Activated CD4-positive, alpha-beta T cell treated with anti-CD3 and anti-CD28 coated beads, Interleukin-2, amount 10 ng/mL, durations not matched to agents 7 days and 5 days (primary cell): ENCODE measurements at regions not wholly inside any gene's neighbourhood (a gene's known extent, or its start where the extent isn't known, plus 50 kb on each side); places are given as distances from the start of the nearest gene placed in this dataset.
"Not testable (repeated sequence)": the region's sequence is repeated elsewhere in the genome, so short reads cannot be mapped to it uniquely, and the experiment has no call there.

Source experiments
- CTCF ChIA-PET: fragments of 350-600 bp; sonication (Branson Sonifier 250); formaldehyde crosslinking; loops from one replicate; lab custom pipeline; 2021; ENCODE audit warnings: antibody characterized with exemption; lab: Charles Lee
- POLR2A ChIA-PET: fragments of 350-600 bp; sonication (Branson Sonifier 250); formaldehyde crosslinking; loops from one replicate; lab custom pipeline; 2021; ENCODE audit warnings: antibody characterized with exemption; lab: Charles Lee
- DNase-seq: peaks from one replicate; pipeline ENCODE4 v3.0.0-alpha.2; 2020
- H3K27ac Mint-ChIP-seq: one replicate; pipeline ENCODE4 v1.8.0; 2021; ENCODE audit warnings: mild to moderate bottlenecking, moderate library complexity, mixed read lengths
- H3K27me3 Mint-ChIP-seq: one replicate; pipeline ENCODE4 v1.8.0; 2021; ENCODE audit warnings: mixed read lengths
- H3K36me3 Mint-ChIP-seq: one replicate; pipeline ENCODE4 v1.8.0; 2021; ENCODE audit warnings: low read depth, mixed read lengths
- H3K4me1 Mint-ChIP-seq: one replicate; pipeline ENCODE4 v1.8.0; 2021; ENCODE audit warnings: mixed read lengths
- H3K4me3 Mint-ChIP-seq: one replicate; pipeline ENCODE4 v1.8.0; 2021; ENCODE audit warnings: mild to moderate bottlenecking, moderate library complexity, mixed read lengths
- H3K9me3 Mint-ChIP-seq: one replicate; pipeline ENCODE4 v1.8.0; 2021; ENCODE audit warnings: mixed read lengths

DNA sequence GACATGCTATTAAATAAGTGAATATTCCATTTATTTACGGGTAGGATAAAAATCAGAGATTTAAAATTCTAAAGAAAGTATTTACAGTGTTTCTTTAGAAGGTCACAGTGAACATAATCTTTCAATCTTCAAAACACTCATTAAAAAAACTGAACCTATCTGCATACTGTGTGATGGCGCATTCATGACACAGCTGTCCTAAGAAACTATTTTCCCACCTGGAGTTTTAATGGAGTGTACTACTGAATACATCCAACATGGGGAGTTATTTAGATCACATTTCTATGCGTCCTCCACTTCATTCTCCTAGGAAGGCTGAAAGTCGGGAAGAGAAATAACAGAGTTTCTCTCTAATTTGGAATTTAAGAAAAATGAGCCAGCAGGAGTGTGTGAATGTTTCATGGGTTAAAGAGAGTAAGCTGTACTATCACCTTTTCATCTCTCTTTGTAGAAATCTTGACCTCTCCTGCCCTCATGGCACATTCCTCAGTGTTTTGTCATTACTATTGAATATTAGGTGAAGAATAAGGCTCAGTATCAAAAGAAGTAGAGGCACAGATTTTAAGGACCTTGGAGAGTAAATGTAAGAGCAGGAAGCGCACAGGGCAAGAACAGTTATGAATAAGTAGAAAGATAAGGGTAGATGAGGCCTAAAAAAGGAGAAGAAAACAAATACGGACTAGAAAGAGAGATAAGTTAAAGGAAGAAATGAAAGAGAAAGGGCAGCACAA, 551.2 kb upstream of the TUSC1 start:
- DNase-seq = no peak
- H3K9me3 Mint-ChIP-seq = no peaks in the 10 kb centered on the region
- CTCF ChIA-PET = no interaction called here
- H3K27ac Mint-ChIP-seq = no peak overlapping the region
- no peaks in the 10 kb centered on the region for H3K4me1 Mint-ChIP-seq
- no peak overlapping the region for H3K4me3 Mint-ChIP-seq
- POLR2A ChIA-PET = no interaction called here
- H3K36me3 Mint-ChIP-seq = no peaks in the 10 kb centered on the region
- H3K27me3 Mint-ChIP-seq = no peaks in the 10 kb centered on the region

DNA sequence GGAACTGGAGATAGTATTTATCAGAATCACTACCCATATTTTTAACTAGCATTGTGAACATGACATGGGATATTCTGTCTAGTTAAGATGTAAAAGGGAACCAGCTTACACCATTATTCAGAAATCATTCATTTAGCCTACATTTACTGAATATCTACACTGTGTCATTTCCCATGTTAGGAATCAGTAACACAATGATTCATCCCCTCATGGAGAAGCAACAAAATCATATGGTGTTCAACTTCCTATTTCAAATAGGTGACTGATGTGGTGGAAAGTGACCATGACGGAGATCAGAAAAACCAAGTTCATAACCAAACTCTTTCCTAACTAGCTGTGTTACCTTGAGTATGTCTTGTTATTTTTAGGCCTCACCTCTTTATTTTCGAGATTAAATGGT, 550.0 kb upstream of the TUSC1 start:
- H3K27ac Mint-ChIP-seq = no peak overlapping the region
- no peak for DNase-seq
- no peak overlapping the region for H3K4me3 Mint-ChIP-seq
- H3K9me3 Mint-ChIP-seq = no peaks in the 10 kb centered on the region
- ChIA-PET POLR2A (no interaction called here), CTCF (no interaction called here)
- no peaks in the 10 kb centered on the region for H3K4me1 Mint-ChIP-seq
- no peaks in the 10 kb centered on the region for H3K27me3 Mint-ChIP-seq
- no peaks in the 10 kb centered on the region for H3K36me3 Mint-ChIP-seq

DNA sequence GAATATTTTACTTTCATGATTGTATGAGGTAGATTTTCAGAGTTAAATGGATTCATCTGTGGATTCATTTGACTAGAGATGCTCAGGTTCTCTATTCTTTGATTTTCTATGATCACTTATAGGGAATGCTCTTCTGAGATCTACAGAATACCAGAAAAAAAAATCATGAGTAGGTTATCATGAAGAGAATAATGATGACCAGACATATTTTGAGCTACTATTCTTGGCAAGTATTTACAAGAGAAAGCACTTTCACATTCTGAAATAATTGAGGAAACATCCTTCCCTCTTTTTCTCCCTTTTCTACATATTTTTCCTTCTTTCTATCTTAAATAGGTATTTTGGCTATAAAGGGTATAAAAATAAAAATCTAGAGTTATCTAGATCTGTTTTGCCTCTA, 543.0 kb upstream of the TUSC1 start:
- no peak overlapping the region for H3K4me3 Mint-ChIP-seq
- ChIA-PET CTCF (no interaction called here), POLR2A (no interaction called here)
- no peaks in the 10 kb centered on the region for H3K27me3 Mint-ChIP-seq
- no peaks in the 10 kb centered on the region for H3K36me3 Mint-ChIP-seq
- no peak overlapping the region for H3K27ac Mint-ChIP-seq
- H3K4me1 Mint-ChIP-seq = no peaks in the 10 kb centered on the region
- DNase-seq = no peak
- H3K9me3 Mint-ChIP-seq = peaks cover 7% of the 10 kb centered on the region

GRCh38 chr9:26220367-26220766, 542.1 kb upstream of the TUSC1 start:
- Mint-ChIP-seq H3K4me3 (no peak overlapping the region), H3K27me3 (no peaks in the 10 kb centered on the region), H3K36me3 (no peaks in the 10 kb centered on the region), H3K9me3 (peaks cover 9% of the 10 kb centered on the region), H3K4me1 (no peaks in the 10 kb centered on the region), H3K27ac (no peak overlapping the region)
- no peak for DNase-seq
- ChIA-PET POLR2A (no interaction called here), CTCF (no interaction called here)

DNA sequence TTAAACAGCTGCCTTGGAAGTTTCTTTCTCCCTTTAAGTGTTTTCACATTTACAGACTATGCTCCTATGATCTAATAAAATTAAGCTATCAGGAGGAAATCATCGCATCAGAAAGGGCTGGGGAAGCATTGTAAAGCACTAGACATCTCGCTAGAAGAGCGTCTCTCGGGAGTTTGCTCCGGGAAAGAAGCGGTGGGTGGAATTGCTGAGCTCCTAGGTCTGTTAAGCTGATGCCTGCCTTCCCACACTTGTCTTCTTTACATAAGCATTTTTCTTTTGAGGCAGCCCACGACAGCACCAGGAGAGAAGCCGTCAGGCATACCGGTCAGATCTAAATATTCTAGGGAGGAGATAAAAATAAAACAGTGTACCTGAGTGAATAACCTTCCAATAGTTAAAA, 541.7 kb upstream of the TUSC1 start:
- peaks cover 9% of the 10 kb centered on the region for H3K9me3 Mint-ChIP-seq
- no peaks in the 10 kb centered on the region for H3K4me1 Mint-ChIP-seq
- POLR2A ChIA-PET = no interaction called here
- no peak for DNase-seq
- H3K36me3 Mint-ChIP-seq = no peaks in the 10 kb centered on the region
- CTCF ChIA-PET = no interaction called here
- H3K27ac Mint-ChIP-seq = no peak overlapping the region
- H3K27me3 Mint-ChIP-seq = no peaks in the 10 kb centered on the region
- H3K4me3 Mint-ChIP-seq = no peak overlapping the region

- Mint-ChIP-seq H3K27me3 (no peaks in the 10 kb centered on the region), H3K4me1 (no peaks in the 10 kb centered on the region), H3K36me3 (no peaks in the 10 kb centered on the region), H3K9me3 (peaks cover 12% of the 10 kb centered on the region), H3K27ac (no peak overlapping the region), H3K4me3 (no peak overlapping the region)
- no peak for DNase-seq
- ChIA-PET CTCF (no interaction called here), POLR2A (no interaction called here)
Measured at GRCh38 chr9:26216702-26217101, 538.5 kb upstream of the TUSC1 start.

GRCh38 chr9:26214713-26215444, 536.6 kb upstream of the TUSC1 start:
- DNase-seq, CTCF ChIA-PET, H3K4me1 Mint-ChIP-seq, POLR2A ChIA-PET, H3K27ac Mint-ChIP-seq, H3K36me3 Mint-ChIP-seq, H3K27me3 Mint-ChIP-seq, H3K4me3 Mint-ChIP-seq: not testable (repeated sequence)
- peaks cover 12% of the 10 kb centered on the region for H3K9me3 Mint-ChIP-seq

DNA sequence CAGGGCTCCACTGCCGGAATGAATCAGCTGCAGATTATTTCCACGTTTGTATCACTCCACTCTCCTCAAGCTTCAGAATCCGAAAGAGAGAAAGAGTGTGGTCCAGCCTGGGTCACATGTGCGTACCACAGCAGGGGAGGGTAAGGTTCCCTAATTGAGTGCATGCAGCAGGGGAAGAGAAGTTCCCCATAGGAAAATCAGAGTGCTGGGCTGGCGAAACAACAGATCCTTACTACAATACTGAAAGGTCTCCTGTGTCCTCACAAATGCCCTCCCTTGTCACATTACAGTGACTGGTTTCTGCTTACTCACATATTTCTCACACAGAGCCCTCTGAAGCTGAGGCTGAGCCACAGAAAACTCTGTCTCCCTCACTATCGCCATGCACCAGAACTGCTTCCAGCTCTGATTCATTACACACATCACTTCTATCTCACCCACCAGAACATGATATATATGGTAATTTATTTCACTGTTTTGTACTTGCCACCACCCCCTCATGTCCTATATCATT, 532.2 kb upstream of the TUSC1 start:
- ChIA-PET CTCF (no interaction called here), POLR2A (no interaction called here)
- DNase-seq = no peak
- no peaks in the 10 kb centered on the region for H3K27me3 Mint-ChIP-seq
- H3K27ac Mint-ChIP-seq = no peak overlapping the region
- H3K4me1 Mint-ChIP-seq = no peaks in the 10 kb centered on the region
- no peak overlapping the region for H3K4me3 Mint-ChIP-seq
- H3K9me3 Mint-ChIP-seq = peaks cover 3% of the 10 kb centered on the region
- H3K36me3 Mint-ChIP-seq = no peaks in the 10 kb centered on the region

DNA sequence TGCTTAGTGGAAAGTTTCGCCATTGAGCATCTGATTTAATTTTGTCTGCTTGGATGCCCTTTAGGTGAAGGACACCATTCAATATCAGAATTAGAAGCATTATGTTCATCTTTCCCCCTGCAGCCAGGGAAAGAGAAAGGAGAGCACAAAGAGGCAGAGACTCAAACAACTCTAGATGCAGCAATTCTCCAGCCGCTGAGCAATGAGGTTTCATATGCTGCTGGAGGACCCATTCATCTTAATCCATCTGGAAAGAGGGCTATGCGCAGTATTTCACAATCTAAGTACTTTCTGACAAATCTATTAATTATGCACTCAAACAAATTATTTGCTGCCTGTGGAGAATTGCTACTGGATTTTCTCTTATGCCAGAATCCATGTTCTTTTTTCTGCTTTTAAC, 527.0 kb upstream of the TUSC1 start:
- POLR2A ChIA-PET = no interaction called here
- DNase-seq = no peak
- CTCF ChIA-PET = no interaction called here
- Mint-ChIP-seq H3K4me1 (no peaks in the 10 kb centered on the region), H3K9me3 (peaks cover 3% of the 10 kb centered on the region), H3K4me3 (no peak overlapping the region), H3K27me3 (no peaks in the 10 kb centered on the region), H3K27ac (no peak overlapping the region), H3K36me3 (no peaks in the 10 kb centered on the region)

- H3K27me3 Mint-ChIP-seq = no peaks in the 10 kb centered on the region
- ChIA-PET POLR2A (no interaction called here), CTCF (no interaction called here)
- no peaks in the 10 kb centered on the region for H3K4me1 Mint-ChIP-seq
- peaks cover 8% of the 10 kb centered on the region for H3K9me3 Mint-ChIP-seq
- no peak overlapping the region for H3K27ac Mint-ChIP-seq
- no peak for DNase-seq
- no peak overlapping the region for H3K4me3 Mint-ChIP-seq
- no peaks in the 10 kb centered on the region for H3K36me3 Mint-ChIP-seq
Measured at GRCh38 chr9:26193237-26193636, 515.0 kb upstream of the TUSC1 start.

DNA sequence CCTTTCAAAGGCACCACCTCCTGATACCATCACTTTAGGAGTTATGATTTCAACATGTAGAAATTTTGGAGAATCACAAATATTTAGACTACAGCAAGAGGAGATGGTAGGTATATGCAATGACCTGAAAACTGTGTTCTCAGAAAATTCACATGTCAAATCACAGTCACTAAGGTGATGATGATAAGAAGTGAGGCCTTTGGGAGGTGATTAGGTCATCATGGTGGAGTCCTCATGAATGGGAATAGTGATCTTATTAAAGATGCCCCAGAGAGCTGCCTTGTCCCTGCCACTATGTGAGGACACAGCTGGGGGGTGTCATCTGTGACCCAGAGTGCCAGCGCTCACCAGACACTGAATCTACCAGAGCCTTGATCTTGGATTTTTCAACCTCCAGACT, 513.5 kb upstream of the TUSC1 start:
- Mint-ChIP-seq H3K9me3 (peaks cover 12% of the 10 kb centered on the region), H3K27ac (no peak overlapping the region), H3K4me3 (no peak overlapping the region), H3K36me3 (no peaks in the 10 kb centered on the region), H3K27me3 (no peaks in the 10 kb centered on the region), H3K4me1 (no peaks in the 10 kb centered on the region)
- ChIA-PET CTCF (no interaction called here), POLR2A (no interaction called here)
- DNase-seq = no peak

DNA sequence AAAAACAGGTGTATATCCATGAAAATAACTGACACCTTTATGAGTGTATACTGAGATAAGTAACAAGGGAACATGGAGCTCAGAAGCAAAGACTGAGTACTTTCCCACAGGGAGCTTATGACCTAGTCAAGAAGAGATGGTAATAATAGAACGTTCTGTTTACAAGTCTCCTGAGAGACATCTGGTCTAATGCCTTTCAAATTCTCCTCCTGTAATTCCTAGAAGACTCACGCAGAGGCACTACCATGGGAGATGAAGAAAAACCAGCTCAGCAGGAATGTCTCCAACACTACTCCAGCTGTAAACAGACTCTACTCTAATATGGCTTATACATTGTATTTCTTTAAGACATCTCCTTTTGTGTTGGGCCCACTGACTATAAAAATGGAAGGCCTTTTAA, 503.6 kb upstream of the TUSC1 start:
- H3K27ac Mint-ChIP-seq = no peak overlapping the region
- no peaks in the 10 kb centered on the region for H3K4me1 Mint-ChIP-seq
- CTCF ChIA-PET = no interaction called here
- H3K4me3 Mint-ChIP-seq = no peak overlapping the region
- peaks cover 11% of the 10 kb centered on the region for H3K9me3 Mint-ChIP-seq
- H3K36me3 Mint-ChIP-seq = no peaks in the 10 kb centered on the region
- POLR2A ChIA-PET = no interaction called here
- no peak for DNase-seq
- H3K27me3 Mint-ChIP-seq = no peaks in the 10 kb centered on the region

GRCh38 chr9:26176628-26177027, 498.4 kb upstream of the TUSC1 start:
- peaks cover 8% of the 10 kb centered on the region for H3K9me3 Mint-ChIP-seq
- DNase-seq = no peak
- ChIA-PET POLR2A (no interaction called here), CTCF (no interaction called here)
- H3K27ac Mint-ChIP-seq = no peak overlapping the region
- H3K4me3 Mint-ChIP-seq = no peak overlapping the region
- no peaks in the 10 kb centered on the region for H3K27me3 Mint-ChIP-seq
- H3K4me1 Mint-ChIP-seq = no peaks in the 10 kb centered on the region
- H3K36me3 Mint-ChIP-seq = no peaks in the 10 kb centered on the region
